ENCODE measurements at regions not wholly inside any gene's neighbourhood (a gene's known extent, or its start where the extent isn't known, plus 50 kb on each side); places are given as distances from the start of the nearest gene placed in this dataset.
"Not testable (repeated sequence)": the region's sequence is repeated elsewhere in the genome, so short reads cannot be mapped to it uniquely, and the experiment has no call there.

DNA sequence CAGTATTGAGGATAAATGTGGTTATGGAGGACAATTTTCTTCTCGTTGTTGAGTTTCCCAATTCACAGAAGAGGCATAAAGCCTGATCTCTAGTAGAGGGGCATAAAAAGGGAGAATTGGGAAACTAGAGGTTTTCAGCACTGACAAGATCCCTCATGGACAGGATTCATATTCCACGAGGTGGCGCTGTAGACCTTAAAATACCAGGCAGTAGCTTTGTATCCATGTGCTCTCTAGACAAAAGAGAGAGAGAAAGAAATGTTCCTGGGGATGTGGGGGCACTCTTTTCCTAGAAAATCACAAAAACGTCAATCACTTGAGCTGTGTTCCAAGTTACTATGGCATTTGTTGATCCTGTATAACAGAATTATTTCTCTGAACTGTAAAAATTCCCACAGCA lies 128.3 kb downstream of the MAGEE1 start:
- no peak overlapping the region for H3K27ac ChIP-seq (replicated peaks)
- peak; percentile 5 to 62 for DNase-seq (ENCODE audit: low read depth in 1 of 2, low spot score in 1 of 2)
- TF ChIP-seq, protein P1, sequence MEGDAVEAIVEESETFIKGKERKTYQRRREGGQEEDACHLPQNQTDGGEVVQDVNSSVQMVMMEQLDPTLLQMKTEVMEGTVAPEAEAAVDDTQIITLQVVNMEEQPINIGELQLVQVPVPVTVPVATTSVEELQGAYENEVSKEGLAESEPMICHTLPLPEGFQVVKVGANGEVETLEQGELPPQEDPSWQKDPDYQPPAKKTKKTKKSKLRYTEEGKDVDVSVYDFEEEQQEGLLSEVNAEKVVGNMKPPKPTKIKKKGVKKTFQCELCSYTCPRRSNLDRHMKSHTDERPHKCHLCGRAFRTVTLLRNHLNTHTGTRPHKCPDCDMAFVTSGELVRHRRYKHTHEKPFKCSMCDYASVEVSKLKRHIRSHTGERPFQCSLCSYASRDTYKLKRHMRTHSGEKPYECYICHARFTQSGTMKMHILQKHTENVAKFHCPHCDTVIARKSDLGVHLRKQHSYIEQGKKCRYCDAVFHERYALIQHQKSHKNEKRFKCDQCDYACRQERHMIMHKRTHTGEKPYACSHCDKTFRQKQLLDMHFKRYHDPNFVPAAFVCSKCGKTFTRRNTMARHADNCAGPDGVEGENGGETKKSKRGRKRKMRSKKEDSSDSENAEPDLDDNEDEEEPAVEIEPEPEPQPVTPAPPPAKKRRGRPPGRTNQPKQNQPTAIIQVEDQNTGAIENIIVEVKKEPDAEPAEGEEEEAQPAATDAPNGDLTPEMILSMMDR (IDR thresholded peaks at IDR 0.05; ENCODE audit: insufficient read depth, low read length), result no peak
- no peak for TF ChIP-seq SPI1 (IDR thresholded peaks at IDR 0.05; ENCODE audit: borderline replicate concordance, low read depth)
- TF ChIP-seq POLR2AphosphoS5 (IDR thresholded peaks at IDR 0.05; ENCODE audit: low read depth), result no peak
- TF ChIP-seq REST (IDR thresholded peaks at IDR 0.05; ENCODE audit: insufficient replicate concordance, low read depth), result no peak
- no peak for TF ChIP-seq GABPA (IDR thresholded peaks at IDR 0.05; ENCODE audit: low read depth)
- H3K4me3 ChIP-seq (replicated peaks; ENCODE audit: insufficient read depth, low read length), result no peak overlapping the region
- no peaks in the 10 kb centered on the region for H3K27me3 ChIP-seq (ENCODE audit: insufficient read depth, poor library complexity, severe bottlenecking)

GRCh38 chrX:76564842-76565241 lies 137.3 kb downstream of the MAGEE1 start:
- not testable (repeated sequence) for DNase-seq (ENCODE audit: low read depth in 1 of 2, low spot score in 1 of 2); H3K4me3 ChIP-seq (replicated peaks; ENCODE audit: insufficient read depth, low read length); H3K27me3 ChIP-seq (ENCODE audit: insufficient read depth, poor library complexity, severe bottlenecking); H3K27ac ChIP-seq (replicated peaks)

- DNase-seq (ENCODE audit: low read depth in 1 of 2, low spot score in 1 of 2), result no peak
- no peak overlapping the region for H3K4me3 ChIP-seq (replicated peaks; ENCODE audit: insufficient read depth, low read length)
- no peak overlapping the region for H3K27ac ChIP-seq (replicated peaks)
- no peak for TF ChIP-seq SPI1 (IDR thresholded peaks at IDR 0.05; ENCODE audit: borderline replicate concordance, low read depth)
- no peak for TF ChIP-seq POLR2AphosphoS5 (IDR thresholded peaks at IDR 0.05; ENCODE audit: low read depth)
- no peak for TF ChIP-seq REST (IDR thresholded peaks at IDR 0.05; ENCODE audit: insufficient replicate concordance, low read depth)
- TF ChIP-seq, protein P1 (IDR thresholded peaks at IDR 0.05; ENCODE audit: insufficient read depth, low read length), result no peak
- TF ChIP-seq GABPA (IDR thresholded peaks at IDR 0.05; ENCODE audit: low read depth), result no peak
- no peaks in the 10 kb centered on the region for H3K27me3 ChIP-seq (ENCODE audit: insufficient read depth, poor library complexity, severe bottlenecking)
Measured at GRCh38 chrX:76605390-76605789, 177.9 kb downstream of the MAGEE1 start.

DNA sequence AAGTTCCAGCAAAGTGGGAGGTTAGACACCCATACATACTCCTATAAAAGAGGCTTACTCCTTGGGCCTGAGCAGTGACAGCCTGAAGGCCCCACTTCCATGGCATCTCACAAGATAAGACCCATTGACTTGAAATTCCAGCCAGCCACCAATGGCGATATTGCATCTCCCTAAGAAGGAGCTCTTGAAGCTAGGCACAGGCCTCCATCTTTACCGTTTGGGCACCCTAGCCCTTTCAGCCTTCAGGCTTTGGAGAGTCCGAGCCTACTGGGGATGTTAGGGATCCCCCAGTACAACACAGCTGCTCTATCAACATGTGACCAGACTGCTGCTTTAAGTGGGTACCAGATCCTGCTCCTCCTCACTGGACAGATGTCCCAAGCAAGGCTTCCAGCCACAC lies 189.5 kb downstream of the MAGEE1 start:
- no peak overlapping the region for H3K4me3 ChIP-seq (replicated peaks; ENCODE audit: insufficient read depth, low read length)
- DNase-seq (ENCODE audit: low read depth in 1 of 2, low spot score in 1 of 2), result no peak
- no peaks in the 10 kb centered on the region for H3K27me3 ChIP-seq (ENCODE audit: insufficient read depth, poor library complexity, severe bottlenecking)
- no peak for TF ChIP-seq GABPA (IDR thresholded peaks at IDR 0.05; ENCODE audit: low read depth)
- TF ChIP-seq POLR2AphosphoS5 (IDR thresholded peaks at IDR 0.05; ENCODE audit: low read depth), result no peak
- no peak for TF ChIP-seq REST (IDR thresholded peaks at IDR 0.05; ENCODE audit: insufficient replicate concordance, low read depth)
- TF ChIP-seq, protein P1 (IDR thresholded peaks at IDR 0.05; ENCODE audit: insufficient read depth, low read length), result no peak
- TF ChIP-seq SPI1 (IDR thresholded peaks at IDR 0.05; ENCODE audit: borderline replicate concordance, low read depth), result no peak
- H3K27ac ChIP-seq (replicated peaks), result no peak overlapping the region

Data from HL-60 (cell line).